H1 (cell line): ENCODE measurements at regions not wholly inside any gene's neighbourhood (a gene's known extent, or its start where the extent isn't known, plus 50 kb on each side); places are given as distances from the start of the nearest gene placed in this dataset.

Experiments used
- CTCF ChIA-PET: fragments of 300-600 bp; sonication (Branson Sonifier 250); formaldehyde crosslinking; loops from one replicate; lab custom pipeline; 2021; ENCODE audit not compliant: partially characterized antibody; lab: Charles Lee
- POLR2A ChIA-PET: fragments of 300-600 bp; sonication (Branson Sonifier 250); formaldehyde crosslinking; loops from one replicate; lab custom pipeline; 2021; ENCODE audit warnings: inconsistent platforms; ENCODE audit not compliant: partially characterized antibody; lab: Charles Lee
- DNase-seq, 2 experiments: peaks; one replicate each; pipeline versions ENCODE4 v3.0.0 to v3.0.0-alpha.2; 2010 to 2022; ENCODE audit warnings: low spot score in 2 of 2, low read depth in 1 of 2, mixed read lengths in 1 of 2
- FAIRE-seq: peaks from 2 replicates; lab custom pipeline; 2011; peaks lifted over from hg19 to GRCh38; lab: Jason Lieb, UNC
- H2AFZ ChIP-seq: 2 replicates; pipeline ENCODE4 v1.8.1; 2012; ENCODE audit warnings: low read length, inconsistent platforms
- H2AK5ac ChIP-seq: 2 replicates; pipeline ENCODE4 v1.6.1; 2013; ENCODE audit warnings: low read depth, low read length
- H2BK120ac ChIP-seq: replicated peaks from 2 replicates; pipeline ENCODE3; 2013; ENCODE audit warnings: low read depth, low read length, inconsistent platforms
- H2BK12ac ChIP-seq: 2 replicates; pipeline ENCODE4 v1.6.1; 2013; ENCODE audit warnings: low read depth, low read length
- H2BK15ac ChIP-seq: 2 replicates; pipeline ENCODE4 v1.6.1; 2013; ENCODE audit warnings: low read length
- H2BK20ac ChIP-seq: 2 replicates; pipeline ENCODE4 v1.6.1; 2013; ENCODE audit warnings: low read length
- H2BK5ac ChIP-seq: 2 replicates; pipeline ENCODE4 v1.6.1; 2013; ENCODE audit warnings: low read depth, low read length
- H3K14ac ChIP-seq: 2 replicates; pipeline ENCODE4 v1.6.1; 2013; ENCODE audit warnings: inconsistent platforms; ENCODE audit not compliant: insufficient read length
- H3K18ac ChIP-seq: 2 replicates; pipeline ENCODE4 v1.6.1; 2013; ENCODE audit warnings: low read length; ENCODE audit errors: extremely low read depth
- H3K23ac ChIP-seq: 2 replicates; pipeline ENCODE4 v1.6.1; 2013; ENCODE audit warnings: inconsistent platforms; ENCODE audit not compliant: insufficient read length
- H3K23me2 ChIP-seq: 2 replicates; pipeline ENCODE4 v1.6.1; 2013; ENCODE audit warnings: low read depth, low read length
- H3K27ac ChIP-seq: 2 replicates; pipeline ENCODE4 v1.6.1; 2011; ENCODE audit warnings: low read depth, low read length, inconsistent platforms
- H3K27me3 ChIP-seq, 4 experiments: replicated peaks in 1 of 4; 1 replicate in 1 of 4; 2 replicates in 3 of 4; pipeline versions ENCODE4 v1.6.1 to v1.8.1; 2011 to 2013; ENCODE audit warnings: low read length in 3 of 4, mild to moderate bottlenecking in 3 of 4, inconsistent platforms in 2 of 4, mixed read lengths in 2 of 4, moderate library complexity in 1 of 4; ENCODE audit not compliant: control insufficient read depth in 3 of 4, insufficient read depth in 3 of 4; ENCODE audit errors: extremely low read depth in 1 of 4
- H3K36me3 ChIP-seq, 4 experiments: 2 replicates each; pipeline versions ENCODE4 v1.6.1 to v1.8.1; 2011 to 2013; ENCODE audit warnings: mild to moderate bottlenecking in 4 of 4, low read length in 3 of 4, moderate library complexity in 2 of 4, control low read depth in 1 of 4, inconsistent platforms in 1 of 4; ENCODE audit not compliant: insufficient read depth in 4 of 4, control insufficient read depth in 2 of 4
- H3K4ac ChIP-seq: replicated peaks from 2 replicates; pipeline ENCODE3; 2013; ENCODE audit warnings: low read length, low read depth, mixed read lengths, inconsistent platforms; ENCODE audit not compliant: insufficient read length
- H3K4me1 ChIP-seq, 4 experiments: replicated peaks in 1 of 4; 1 replicate in 1 of 4; 2 replicates in 3 of 4; pipeline versions ENCODE4 v1.6.1 to v1.8.1; 2011 to 2013; ENCODE audit warnings: low read length in 3 of 4, inconsistent platforms in 2 of 4, mixed read lengths in 1 of 4; ENCODE audit not compliant: insufficient read depth in 4 of 4, control insufficient read depth in 3 of 4
- H3K4me2 ChIP-seq, 2 experiments: 2 replicates each; pipeline versions ENCODE4 v1.6.1 to v1.8.1; 2011 to 2013; ENCODE audit warnings: low read depth in 2 of 2, low read length in 2 of 2, control low read depth in 1 of 2, inconsistent platforms in 1 of 2, mild to moderate bottlenecking in 1 of 2; ENCODE audit not compliant: insufficient read depth in 1 of 2
- H3K4me3 ChIP-seq, 4 experiments: fragments of 200-600, 300-600 bp in 1 of 4; sonication (generic), shearing (Covaris generic), sonication (Bioruptor Twin) in 1 of 4; 2 replicates each; pipeline versions ENCODE4 v1.5.1 to v1.8.1; 2011 to 2016; ENCODE audit warnings: low read length in 4 of 4, low read depth in 3 of 4, control low read depth in 2 of 4, inconsistent platforms in 2 of 4, mild to moderate bottlenecking in 2 of 4, mixed read lengths in 1 of 4, moderate library complexity in 1 of 4; ENCODE audit not compliant: insufficient read depth in 2 of 4; ENCODE audit errors: extremely low read depth in 1 of 4
- H3K56ac ChIP-seq: replicated peaks from 2 replicates; pipeline ENCODE3; 2013; ENCODE audit warnings: low read depth, mild to moderate bottlenecking, mixed read lengths, low read length, inconsistent platforms; ENCODE audit not compliant: insufficient read length
- H3K79me1 ChIP-seq: 2 replicates; pipeline ENCODE4 v1.6.1; 2013; ENCODE audit warnings: low read depth, low read length, control low read depth
- H3K79me2 ChIP-seq, 2 experiments: 2 replicates each; pipeline versions ENCODE4 v1.6.1 to v1.8.1; 2012 to 2013; ENCODE audit warnings: low read length in 2 of 2, mild to moderate bottlenecking in 2 of 2, inconsistent platforms in 1 of 2; ENCODE audit not compliant: insufficient read depth in 2 of 2, control insufficient read depth in 1 of 2
- H3K9ac ChIP-seq, 4 experiments: replicated peaks in 1 of 4; 1 replicate in 1 of 4; 2 replicates in 3 of 4; pipeline versions ENCODE4 v1.6.1 to v1.8.1; 2011 to 2013; ENCODE audit warnings: low read depth in 3 of 4, low read length in 3 of 4, control low read depth in 2 of 4, mild to moderate bottlenecking in 2 of 4, moderate library complexity in 2 of 4, inconsistent platforms in 1 of 4; ENCODE audit errors: extremely low read depth in 1 of 4
- H3K9me3 ChIP-seq, 2 experiments: 2 replicates each; pipeline versions ENCODE4 v1.6.1 to v1.8.1; 2012 to 2013; ENCODE audit warnings: mild to moderate bottlenecking in 2 of 2, moderate library complexity in 2 of 2, control low read depth in 1 of 2, inconsistent platforms in 1 of 2, low read depth in 1 of 2, low read length in 1 of 2, mixed read lengths in 1 of 2; ENCODE audit not compliant: insufficient read depth in 2 of 2
- H4K20me1 ChIP-seq, 2 experiments: replicated peaks in 1 of 2; 2 replicates each; pipeline versions ENCODE3 to v1.8.1; 2011 to 2013; ENCODE audit warnings: inconsistent platforms in 2 of 2, low read length in 2 of 2, mild to moderate bottlenecking in 1 of 2; ENCODE audit not compliant: insufficient read depth in 2 of 2, control insufficient read depth in 1 of 2
- H4K5ac ChIP-seq: 2 replicates; pipeline ENCODE4 v1.6.1; 2013; ENCODE audit warnings: low read length, low read depth, mixed read lengths, inconsistent platforms; ENCODE audit not compliant: insufficient read length
- H4K8ac ChIP-seq: 2 replicates; pipeline ENCODE4 v1.8.0; 2013; ENCODE audit warnings: mild to moderate bottlenecking, moderate library complexity, low read length, inconsistent platforms; ENCODE audit not compliant: insufficient read depth; ENCODE audit errors: extremely low read depth
- H4K91ac ChIP-seq: replicated peaks from 2 replicates; pipeline ENCODE3; 2013; ENCODE audit warnings: low read length, mixed read lengths, inconsistent platforms; ENCODE audit not compliant: insufficient read length
- CTCF ChIP-seq, 3 experiments: IDR thresholded peaks; 1 replicate in 2 of 3; 2 replicates in 1 of 3; pipeline versions ENCODE4 v1.5.1 to v1.6.1; 2011; ENCODE audit warnings: low read length in 3 of 3, mild to moderate bottlenecking in 3 of 3, inconsistent platforms in 2 of 3, low read depth in 1 of 3, moderate library complexity in 1 of 3; ENCODE audit not compliant: insufficient read depth in 1 of 3; ENCODE audit errors: control extremely low read depth in 1 of 3
- RAD21 ChIP-seq, 2 experiments: IDR thresholded peaks in 1 of 2; conservative IDR thresholded peaks in 1 of 2; 2 replicates each; pipeline ENCODE4 v1.6.1; 2011; ENCODE audit warnings: low read depth in 2 of 2, low read length in 2 of 2, improper control_type of control experiment in 1 of 2, inconsistent platforms in 1 of 2, mild to moderate bottlenecking in 1 of 2, moderate library complexity in 1 of 2
- RXRA ChIP-seq: IDR thresholded peaks from 2 replicates; pipeline ENCODE4 v1.6.1; 2011; ENCODE audit warnings: low read depth, mild to moderate bottlenecking, low read length, moderate library complexity; ENCODE audit not compliant: insufficient read depth
- WGBS, 2 experiments: shearing (Covaris generic) in 1 of 2; methylation state at CpG; one replicate each; pipeline versions ENCODE4 v1.1.6 to v1.1.7; 2013 to 2015; ENCODE audit warnings: low lambda C conversion rate in 2 of 2, mixed read lengths in 2 of 2, inconsistent platforms in 1 of 2, low coverage in 1 of 2, missing lambda C conversion rate in 1 of 2; ENCODE audit not compliant: insufficient replicate concordance in 2 of 2, insufficient coverage in 1 of 2, insufficient read length in 1 of 2; ENCODE audit errors: extremely low coverage in 1 of 2, missing lambda C conversion rate in 1 of 2; 5-methylcytosine and 5-hydroxymethylcytosine counted together

GRCh38 chr7:113698556-113699220 lies 220.1 kb downstream of the PPP1R3A start:
- Histone ChIP-seq H3K14ac (no peak overlapping the region), H4K91ac (no peak overlapping the region), H2AFZ (no peak overlapping the region), H3K56ac (no peak overlapping the region), H4K5ac (no peak overlapping the region), H2BK12ac (no peak overlapping the region), H3K27me3 (no peaks in the 10 kb centered on the region), H3K4me1 (no peaks in the 10 kb centered on the region), H2AK5ac (no peak overlapping the region), H2BK120ac (no peak overlapping the region), H2BK20ac (no peak overlapping the region), H2BK15ac (no peak overlapping the region), H3K9ac (no peak overlapping the region), H3K4ac (no peak overlapping the region), H3K4me3 (no peak overlapping the region), H2BK5ac (no peak overlapping the region), H3K23me2 (no peaks in the 10 kb centered on the region)
- POLR2A ChIA-PET: no interaction called here
- no peak for DNase-seq
- FAIRE-seq: peak; percentile 81
- TF ChIP-seq CTCF (IDR thresholded peaks at IDR 0.05; ENCODE audit: control extremely low read depth in 1 of 3, insufficient read depth in 1 of 3, low read depth in 1 of 3, low read length in 3 of 3): peak in 2 of 3 experiments; percentile 44 to 66; a peak in 2 of 4 replicates
- TF ChIP-seq RXRA: no peak
- TF ChIP-seq RAD21 (IDR thresholded peaks at IDR 0.05 in 1 of 2, conservative IDR thresholded peaks at IDR 0.05 in 1 of 2; ENCODE audit: low read depth in 2 of 2, low read length in 2 of 2): peak; percentile 76 to 77
- TF ChIP-seq, all 59 proteins: peak for 2
- Histone ChIP-seq H4K8ac (no peak overlapping the region), H3K79me2 (no peaks in the 10 kb centered on the region), H3K23ac (no peak overlapping the region), H3K18ac (no peak overlapping the region), H3K27ac (no peak overlapping the region), H3K79me1 (no peaks in the 10 kb centered on the region), H3K9me3 (no peaks in the 10 kb centered on the region), H4K20me1 (no peaks in the 10 kb centered on the region), H3K4me2 (no peak overlapping the region), H3K36me3 (no peaks in the 10 kb centered on the region)
- WGBS, 2 experiments: 47% methylated on average over 6 of the region's 6 CpGs; no CpG with 5 or more reads in 1 of the 2 experiments
- CTCF ChIA-PET: interaction anchor here (0.6 to 3.5 kb wide), 8 partner anchors 9 to 1272 kb away, joined by 3 to 16 read pairs (median 4); no protein-coding TSS in a partner anchor
